HG02973 (cell line): ENCODE measurements at regions not wholly inside any gene's neighbourhood (a gene's known extent, or its start where the extent isn't known, plus 50 kb on each side); places are given as distances from the start of the nearest gene placed in this dataset.
"Not testable (repeated sequence)": the region's sequence is repeated elsewhere in the genome, so short reads cannot be mapped to it uniquely, and the experiment has no call there.

Experiments used
- ATAC-seq: cut with Tn5 transposase; IDR thresholded peaks from one replicate; pipeline ENCODE4 v1.9.1; 2021; ENCODE audit warnings: moderate library complexity; ENCODE audit not compliant: unreplicated experiment

GRCh38 chr7:76971201-76971600 lies 61.0 kb downstream of the SPDYE17 start:
- ATAC-seq = not testable (repeated sequence)

GRCh38 chr7:76969892-76970291 lies 62.3 kb downstream of the SPDYE17 start:
- ATAC-seq = not testable (repeated sequence)

- not testable (repeated sequence) for ATAC-seq
Observed at GRCh38 chr7:76965731-76966548, 66.2 kb downstream of the SPDYE17 start.

GRCh38 chr7:76964050-76964449 lies 68.1 kb downstream of the SPDYE17 start:
- ATAC-seq = not testable (repeated sequence)

GRCh38 chr7:76963061-76963460 lies 69.1 kb downstream of the SPDYE17 start:
- ATAC-seq = not testable (repeated sequence)

- ATAC-seq = not testable (repeated sequence)
Observed at GRCh38 chr7:76960400-76960986, 71.7 kb downstream of the SPDYE17 start.

- peak; percentile 96 for ATAC-seq
Observed at GRCh38 chr7:76959573-76960399, 72.4 kb downstream of the SPDYE17 start.

- not testable (repeated sequence) for ATAC-seq
Observed at GRCh38 chr7:76956531-76956930, 75.6 kb downstream of the SPDYE17 start.

GRCh38 chr7:76955124-76955523 lies 77.0 kb downstream of the SPDYE17 start:
- ATAC-seq = not testable (repeated sequence)

GRCh38 chr7:76944603-76945002 lies 87.6 kb downstream of the SPDYE17 start:
- peak; percentile 75 for ATAC-seq

- ATAC-seq = peak; percentile 56
Observed at GRCh38 chr7:76941809-76942765, 90.1 kb downstream of the SPDYE17 start.

GRCh38 chr7:76937781-76938180 lies 94.4 kb downstream of the SPDYE17 start:
- not testable (repeated sequence) for ATAC-seq

- ATAC-seq = not testable (repeated sequence)
Observed at GRCh38 chr7:76937330-76937729, 94.8 kb downstream of the SPDYE17 start.

- not testable (repeated sequence) for ATAC-seq
Observed at GRCh38 chr7:76936346-76936745, 95.8 kb downstream of the SPDYE17 start.

GRCh38 chr7:76934711-76935110 lies 97.5 kb downstream of the SPDYE17 start:
- ATAC-seq = not testable (repeated sequence)

GRCh38 chr7:76932957-76933356 lies 99.2 kb downstream of the SPDYE17 start:
- ATAC-seq = peak; percentile 84

GRCh38 chr7:76931441-76931840 lies 100.7 kb downstream of the SPDYE17 start:
- not testable (repeated sequence) for ATAC-seq

- ATAC-seq = not testable (repeated sequence)
Observed at GRCh38 chr7:76930416-76930815, 101.7 kb downstream of the SPDYE17 start.

- not testable (repeated sequence) for ATAC-seq
Observed at GRCh38 chr7:76928751-76929150, 103.4 kb downstream of the SPDYE17 start.

GRCh38 chr7:76927741-76928393 lies 104.3 kb downstream of the SPDYE17 start:
- peak; percentile 50 for ATAC-seq
